ENCODE measurements at regions not wholly inside any gene's neighbourhood (a gene's known extent, or its start where the extent isn't known, plus 50 kb on each side); places are given as distances from the start of the nearest gene placed in this dataset.

- DNase-seq (ENCODE audit: low spot score), result no peak
- in situ Hi-C loops (cut with MboI; ENCODE audit: low pct_unique_long_range_greater_than_20kb, low sequenced_read_pairs, unreplicated experiment), result no loop called here
- TF ChIP-seq, protein P1, sequence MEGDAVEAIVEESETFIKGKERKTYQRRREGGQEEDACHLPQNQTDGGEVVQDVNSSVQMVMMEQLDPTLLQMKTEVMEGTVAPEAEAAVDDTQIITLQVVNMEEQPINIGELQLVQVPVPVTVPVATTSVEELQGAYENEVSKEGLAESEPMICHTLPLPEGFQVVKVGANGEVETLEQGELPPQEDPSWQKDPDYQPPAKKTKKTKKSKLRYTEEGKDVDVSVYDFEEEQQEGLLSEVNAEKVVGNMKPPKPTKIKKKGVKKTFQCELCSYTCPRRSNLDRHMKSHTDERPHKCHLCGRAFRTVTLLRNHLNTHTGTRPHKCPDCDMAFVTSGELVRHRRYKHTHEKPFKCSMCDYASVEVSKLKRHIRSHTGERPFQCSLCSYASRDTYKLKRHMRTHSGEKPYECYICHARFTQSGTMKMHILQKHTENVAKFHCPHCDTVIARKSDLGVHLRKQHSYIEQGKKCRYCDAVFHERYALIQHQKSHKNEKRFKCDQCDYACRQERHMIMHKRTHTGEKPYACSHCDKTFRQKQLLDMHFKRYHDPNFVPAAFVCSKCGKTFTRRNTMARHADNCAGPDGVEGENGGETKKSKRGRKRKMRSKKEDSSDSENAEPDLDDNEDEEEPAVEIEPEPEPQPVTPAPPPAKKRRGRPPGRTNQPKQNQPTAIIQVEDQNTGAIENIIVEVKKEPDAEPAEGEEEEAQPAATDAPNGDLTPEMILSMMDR (IDR thresholded peaks at IDR 0.05; ENCODE audit: extremely low read depth, insufficient read depth, missing control alignments), result no peak
These were observed 188.7 kb upstream of the TNRC6C start for GRCh38 chr17:77769762-77770161.

GRCh38 chr17:77770331-77771105, 188.0 kb upstream of the TNRC6C start:
- DNase-seq (ENCODE audit: low spot score), result no peak
- in situ Hi-C loops (cut with MboI; ENCODE audit: low pct_unique_long_range_greater_than_20kb, low sequenced_read_pairs, unreplicated experiment), result no loop called here
- TF ChIP-seq, protein P1 (IDR thresholded peaks at IDR 0.05; ENCODE audit: extremely low read depth, insufficient read depth, missing control alignments), result no peak

DNA sequence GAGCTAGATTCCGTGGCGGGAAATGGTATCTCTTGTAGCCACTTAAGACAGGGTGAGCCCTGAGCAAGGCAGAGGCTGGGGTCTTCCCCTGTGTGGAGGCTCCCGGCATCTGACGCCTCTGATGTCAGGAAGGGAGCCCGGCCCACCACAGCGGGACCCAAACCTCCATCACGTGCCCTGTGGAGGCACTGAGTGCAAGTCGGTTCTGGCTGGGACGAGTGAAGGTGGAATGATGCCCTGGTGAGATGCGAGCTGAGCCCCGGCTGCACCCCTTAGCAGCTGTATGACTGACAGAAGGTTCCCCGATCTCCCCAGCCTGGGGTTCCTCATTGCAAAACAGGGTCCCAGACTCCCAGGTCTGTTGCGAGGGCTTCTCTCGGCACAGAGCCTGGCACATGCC, 187.4 kb upstream of the TNRC6C start:
- TF ChIP-seq, protein P1 (IDR thresholded peaks at IDR 0.05; ENCODE audit: extremely low read depth, insufficient read depth, missing control alignments), result no peak
- no peak for DNase-seq (ENCODE audit: low spot score)
- in situ Hi-C loops (cut with MboI; ENCODE audit: low pct_unique_long_range_greater_than_20kb, low sequenced_read_pairs, unreplicated experiment), result no loop called here

DNA sequence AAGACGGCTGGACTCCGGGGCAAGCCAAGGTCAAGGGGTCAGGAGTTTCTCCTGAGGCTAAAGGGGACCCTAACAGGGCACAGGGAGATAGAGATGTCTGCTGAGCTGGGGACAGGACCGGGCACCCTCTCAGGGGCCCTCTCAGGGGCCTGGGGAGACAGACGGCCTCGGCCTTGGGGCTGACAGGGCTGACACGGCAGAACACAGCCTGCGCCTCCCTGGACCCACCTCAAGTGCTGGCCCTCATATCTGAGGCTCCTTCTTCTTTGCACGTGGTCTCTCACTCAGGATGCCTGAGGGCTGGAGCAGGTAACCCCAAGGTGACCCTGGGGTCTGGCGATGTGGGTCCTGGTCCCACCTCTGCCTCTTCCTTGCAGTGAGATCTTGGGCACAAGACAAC, 186.9 kb upstream of the TNRC6C start:
- in situ Hi-C loops (cut with MboI; ENCODE audit: low pct_unique_long_range_greater_than_20kb, low sequenced_read_pairs, unreplicated experiment), result no loop called here
- DNase-seq (ENCODE audit: low spot score), result no peak
- TF ChIP-seq, protein P1 (IDR thresholded peaks at IDR 0.05; ENCODE audit: extremely low read depth, insufficient read depth, missing control alignments), result no peak

DNA sequence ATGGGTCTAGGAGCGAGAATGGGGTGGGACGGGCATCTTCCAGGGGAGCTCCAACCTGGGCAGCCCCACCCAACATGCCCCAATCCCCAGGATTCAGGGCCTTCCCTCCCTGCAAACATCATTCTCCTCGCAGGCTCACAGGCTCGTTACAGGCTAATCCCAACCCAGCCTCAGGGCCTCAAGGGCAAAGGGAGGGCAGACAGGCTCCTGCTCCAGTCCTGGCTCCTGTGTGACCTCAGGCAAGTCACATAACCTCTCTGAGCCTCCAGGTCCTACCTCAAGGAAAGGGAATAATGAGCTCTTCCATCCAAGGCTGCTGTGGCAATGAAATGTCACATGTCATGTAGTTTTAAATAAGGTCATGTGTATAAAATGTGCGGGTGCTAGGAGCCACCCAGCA, 186.5 kb upstream of the TNRC6C start:
- TF ChIP-seq, protein P1 (IDR thresholded peaks at IDR 0.05; ENCODE audit: extremely low read depth, insufficient read depth, missing control alignments), result no peak
- DNase-seq (ENCODE audit: low spot score), result no peak
- in situ Hi-C loops (cut with MboI; ENCODE audit: low pct_unique_long_range_greater_than_20kb, low sequenced_read_pairs, unreplicated experiment), result no loop called here

GRCh38 chr17:77772461-77772897, 186.0 kb upstream of the TNRC6C start:
- in situ Hi-C loops (cut with MboI; ENCODE audit: low pct_unique_long_range_greater_than_20kb, low sequenced_read_pairs, unreplicated experiment), result no loop called here
- TF ChIP-seq, protein P1 (IDR thresholded peaks at IDR 0.05; ENCODE audit: extremely low read depth, insufficient read depth, missing control alignments), result peak; percentile 75
- DNase-seq (ENCODE audit: low spot score), result peak; percentile 89

Measured in GM13977 (cell line).